Kidney (tissue), 13 donors: ENCODE measurements at regions not wholly inside any gene's neighbourhood (a gene's known extent, or its start where the extent isn't known, plus 50 kb on each side); places are given as distances from the start of the nearest gene placed in this dataset.

ENCODE experiments used
- DNase-seq, 5 donors: peaks; one replicate each; pipeline ENCODE4 v3.0.0-alpha.2; 2013 to 2020
- FAIRE-seq: peaks from 2 replicates; lab custom pipeline; 2012; peaks lifted over from hg19 to GRCh38; lab: Jason Lieb, UNC
- H3K27ac ChIP-seq, 2 donors: one replicate each; pipeline ENCODE4 v1.7.0; 2013; ENCODE audit warnings: low read depth in 2 of 2, low read length in 2 of 2, inconsistent platforms in 1 of 2
- H3K27me3 ChIP-seq: one replicate; pipeline ENCODE4 v1.7.1; 2013; ENCODE audit warnings: low read length, inconsistent platforms; ENCODE audit not compliant: control insufficient read depth, insufficient read depth
- H3K36me3 ChIP-seq, 3 donors: one replicate each; pipeline versions ENCODE4 v1.7.0 to v1.7.1; 2013; ENCODE audit warnings: low read length in 3 of 3, control low read depth in 1 of 3, inconsistent platforms in 1 of 3; ENCODE audit not compliant: insufficient read depth in 3 of 3, control insufficient read depth in 2 of 3
- H3K4me1 ChIP-seq, 3 donors: one replicate each; pipeline versions ENCODE4 v1.7.0 to v1.7.1; 2013; ENCODE audit warnings: low read length in 3 of 3, inconsistent platforms in 1 of 3, low read depth in 1 of 3; ENCODE audit not compliant: control insufficient read depth in 2 of 3, insufficient read depth in 2 of 3
- H3K4me3 ChIP-seq, 3 donors: one replicate each; pipeline versions ENCODE4 v1.7.0 to v1.8.1; 2013; ENCODE audit warnings: low read length in 3 of 3, control low read depth in 1 of 3, inconsistent platforms in 1 of 3
- H3K9ac ChIP-seq, 3 donors: one replicate each; pipeline versions ENCODE4 v1.7.0 to v1.7.1; 2013; ENCODE audit warnings: low read length in 3 of 3, control low read depth in 1 of 3, inconsistent platforms in 1 of 3
- H3K9me3 ChIP-seq, 3 donors: one replicate each; pipeline versions ENCODE4 v1.7.0 to v1.7.1; 2013; ENCODE audit warnings: low read length in 3 of 3, control low read depth in 1 of 3, inconsistent platforms in 1 of 3; ENCODE audit not compliant: control insufficient read depth in 2 of 3, insufficient read depth in 1 of 3
- CTCF ChIP-seq: IDR thresholded peaks from 3 replicates; pipeline ENCODE4 v1.5.1; 2012; ENCODE audit warnings: mild to moderate bottlenecking, moderate library complexity, borderline replicate concordance; ENCODE audit not compliant: insufficient read depth; ENCODE audit errors: extremely low read depth
- intact Hi-C: fragments of 100-400 bp; cut with DNase I; formaldehyde crosslinking; loops from one replicate; pipeline ENCODE4 v1.11.1; 2022
- donor health status: control.
- donor health status: control.
- donor health status: control.
- donor health status: control.
- donor health status: control.
- donor health status: DM: yes; HTN: yes; CAD: no.
- donor health status: Normal renal cell carcinoma (clear cell type).

GRCh38 chr12:110995615-110996014 lies 75.2 kb upstream of the MYL2 start:
- Histone ChIP-seq H3K4me3 (no peak overlapping the region), H3K9ac (no peak overlapping the region), H3K27me3 (no peaks in the 10 kb centered on the region), H3K4me1 (no peaks in the 10 kb centered on the region), H3K36me3 (no peaks in the 10 kb centered on the region), H3K27ac (no peak overlapping the region), H3K9me3 (peaks cover 0 to 24% (median 3%) of the 10 kb centered on the region in 3 donors)
- TF ChIP-seq CTCF: no peak
- no peak for FAIRE-seq
- no peak for DNase-seq
- intact Hi-C loops: no loop called here

GRCh38 chr12:110995016-110995415 lies 74.6 kb upstream of the MYL2 start:
- Histone ChIP-seq H3K9ac (no peak overlapping the region), H3K36me3 (no peaks in the 10 kb centered on the region), H3K9me3 (peaks cover 0 to 24% (median 3%) of the 10 kb centered on the region in 3 donors), H3K4me1 (no peaks in the 10 kb centered on the region), H3K27me3 (no peaks in the 10 kb centered on the region), H3K27ac (no peak overlapping the region), H3K4me3 (no peak overlapping the region)
- DNase-seq (no peak), FAIRE-seq (no peak)
- no peak for TF ChIP-seq CTCF
- intact Hi-C loops: no loop called here

DNA sequence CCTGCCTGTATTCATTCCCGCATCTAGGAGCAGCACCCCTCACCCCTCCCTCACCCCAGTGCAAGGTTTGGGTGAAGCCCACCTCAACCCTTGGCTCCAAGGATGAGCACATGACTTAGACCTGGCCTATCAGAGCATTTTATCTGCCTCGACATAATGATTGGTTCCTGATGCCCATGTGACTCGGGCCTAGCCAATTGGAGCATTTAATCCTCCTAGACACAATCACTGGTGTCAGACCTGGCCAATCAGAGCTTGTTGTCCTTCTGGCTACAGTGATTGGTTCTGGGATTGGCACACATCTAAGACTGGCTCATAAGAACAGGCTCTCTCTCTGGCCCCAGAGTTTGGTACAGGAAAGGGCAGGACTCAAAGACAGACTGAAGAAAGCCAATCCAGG lies 73.1 kb upstream of the MYL2 start:
- Histone ChIP-seq H3K27me3 (no peaks in the 10 kb centered on the region), H3K4me3 (no peak overlapping the region), H3K9ac (no peak overlapping the region), H3K4me1 (no peaks in the 10 kb centered on the region), H3K27ac (no peak overlapping the region), H3K36me3 (no peaks in the 10 kb centered on the region), H3K9me3 (peaks cover 0 to 9% (median 0%) of the 10 kb centered on the region in 3 donors)
- DNase-seq (no peak), FAIRE-seq (no peak)
- intact Hi-C loops: no loop called here
- no peak for TF ChIP-seq CTCF

DNA sequence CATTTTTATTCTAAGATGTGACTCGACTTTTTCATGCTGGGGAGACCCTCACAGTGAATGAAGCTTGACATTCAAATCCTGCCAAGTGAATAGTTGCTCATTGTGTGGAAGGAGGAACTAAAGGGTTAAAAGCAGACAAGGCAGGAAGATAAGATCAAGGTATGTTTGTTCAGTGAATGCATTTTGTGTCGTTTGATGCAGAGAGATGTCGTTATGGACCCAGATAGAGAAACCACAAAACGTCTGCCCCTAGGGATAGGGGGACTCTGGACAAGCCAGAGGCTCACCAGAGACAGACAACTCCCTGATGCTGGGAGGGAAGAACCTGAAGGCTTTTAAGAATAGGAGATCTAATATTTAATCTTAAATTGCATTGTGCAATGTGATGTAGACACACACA lies 72.5 kb upstream of the MYL2 start:
- H3K27me3 ChIP-seq: no peaks in the 10 kb centered on the region
- intact Hi-C loops: no loop called here
- H3K4me3 ChIP-seq: no peak overlapping the region
- no peak for DNase-seq
- no peak for FAIRE-seq
- peaks cover 0 to 4% (median 0%) of the 10 kb centered on the region in 3 donors for H3K9me3 ChIP-seq
- no peaks in the 10 kb centered on the region for H3K36me3 ChIP-seq
- no peak overlapping the region for H3K27ac ChIP-seq
- no peak for TF ChIP-seq CTCF
- H3K9ac ChIP-seq: no peak overlapping the region
- H3K4me1 ChIP-seq: no peaks in the 10 kb centered on the region
